Epithelial cell of esophagus (primary cell): ENCODE measurements at regions not wholly inside any gene's neighbourhood (a gene's known extent, or its start where the extent isn't known, plus 50 kb on each side); places are given as distances from the start of the nearest gene placed in this dataset.
"Not testable (repeated sequence)": the region's sequence is repeated elsewhere in the genome, so short reads cannot be mapped to it uniquely, and the experiment has no call there.

Experiments
- DNase-seq: peaks from one replicate; pipeline ENCODE4 v3.0.0; 2010; ENCODE audit warnings: low read depth
- H3K4me3 ChIP-seq: 2 replicates; pipeline ENCODE4 v1.5.1; 2011; ENCODE audit warnings: mild to moderate bottlenecking, low read length, control low read depth
- CTCF ChIP-seq: IDR thresholded peaks from 2 replicates; pipeline ENCODE4 v1.5.1; 2011; ENCODE audit warnings: low read depth, mild to moderate bottlenecking, low read length, control low read depth, inconsistent platforms; ENCODE audit not compliant: insufficient read depth; ENCODE audit errors: missing control alignments

GRCh38 chr1:95657248-95657647, 423.2 kb downstream of the RWDD3 start:
- TF ChIP-seq CTCF: no peak
- DNase-seq: peak; percentile 28
- no peak overlapping the region for H3K4me3 ChIP-seq

- DNase-seq: peak; percentile 63
- TF ChIP-seq CTCF: no peak
- no peak overlapping the region for H3K4me3 ChIP-seq
Observed at GRCh38 chr1:95659166-95659565, 425.2 kb downstream of the RWDD3 start.

- no peak for TF ChIP-seq CTCF
- no peak overlapping the region for H3K4me3 ChIP-seq
- DNase-seq: no peak
Observed at GRCh38 chr1:95659588-95659987, 425.6 kb downstream of the RWDD3 start.

- no peak for TF ChIP-seq CTCF
- DNase-seq: no peak
- H3K4me3 ChIP-seq: no peak overlapping the region
Observed at GRCh38 chr1:95660736-95661135, 426.7 kb downstream of the RWDD3 start.

GRCh38 chr1:95663530-95663929, 429.5 kb downstream of the RWDD3 start:
- H3K4me3 ChIP-seq, DNase-seq: not testable (repeated sequence)

- H3K4me3 ChIP-seq: no peak overlapping the region
- no peak for TF ChIP-seq CTCF
- no peak for DNase-seq
Observed at GRCh38 chr1:95668165-95668564, 434.2 kb downstream of the RWDD3 start.

GRCh38 chr1:95669638-95670037, 435.6 kb downstream of the RWDD3 start:
- DNase-seq, H3K4me3 ChIP-seq: not testable (repeated sequence)

GRCh38 chr1:95671098-95671497, 437.1 kb downstream of the RWDD3 start:
- DNase-seq: no peak
- TF ChIP-seq CTCF: no peak

More at GRCh38 chr1:95671098-95671497, 437.1 kb downstream of the RWDD3 start:
- H3K4me3 ChIP-seq: no peak overlapping the region
